ENCODE measurements at regions not wholly inside any gene's neighbourhood (a gene's known extent, or its start where the extent isn't known, plus 50 kb on each side); places are given as distances from the start of the nearest gene placed in this dataset.
"Not testable (repeated sequence)": the region's sequence is repeated elsewhere in the genome, so short reads cannot be mapped to it uniquely, and the experiment has no call there.

DNA sequence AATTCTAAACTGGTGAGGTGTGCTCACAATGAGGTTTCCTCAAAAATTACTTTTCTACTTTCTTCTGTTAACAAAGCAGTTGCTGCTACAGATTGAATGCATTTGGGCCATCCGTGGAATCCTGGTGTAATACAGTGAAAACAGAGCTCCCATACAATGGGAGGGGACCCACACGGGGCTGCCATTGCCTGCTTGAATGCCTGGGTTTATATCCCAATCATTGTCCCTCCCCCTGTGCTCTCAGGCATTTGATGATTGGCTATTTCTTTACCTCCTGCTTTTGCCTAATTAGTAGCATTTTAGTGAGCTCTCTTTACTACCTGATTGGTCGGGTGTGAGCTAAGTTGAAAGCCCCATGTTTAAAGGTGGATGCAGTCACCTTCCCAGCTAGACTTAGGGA lies 52.9 kb upstream of the CSF1 start:
- not testable (repeated sequence) for H3K4me3 Mint-ChIP-seq; H3K9me3 ChIP-seq (ENCODE audit: control insufficient read depth, low read length); H3K9ac ChIP-seq (ENCODE audit: extremely low read depth, low read length, poor library complexity, severe bottlenecking); H3K27ac ChIP-seq (ENCODE audit: low read depth, low read length); H3K36me3 ChIP-seq (ENCODE audit: control insufficient read depth, insufficient read depth, low read length); H3K36me3 Mint-ChIP-seq (ENCODE audit: low read depth); H3K27me3 Mint-ChIP-seq (ENCODE audit: insufficient read depth); H3K4me3 ChIP-seq (ENCODE audit: low read length); H3K27me3 ChIP-seq (ENCODE audit: control insufficient read depth, insufficient read depth, low read length, poor library complexity, severe bottlenecking)
- DNase-seq: peak; percentile 52
- WGBS, 2 experiments (ENCODE audit: insufficient coverage in 1 of 2, insufficient read length in 1 of 2): 73 to 77% methylated on average over 3 of the region's 3 CpGs
- Mint-ChIP-seq H3K9me3 (peaks cover 14% of the 10 kb centered on the region), H3K27ac (peak overlapping the region; percentile 30), H3K4me1 (peaks cover 33% of the 10 kb centered on the region)
- H3K4me1 ChIP-seq (ENCODE audit: control insufficient read depth, insufficient read depth, low read length): peaks cover 14% of the 10 kb centered on the region

DNA sequence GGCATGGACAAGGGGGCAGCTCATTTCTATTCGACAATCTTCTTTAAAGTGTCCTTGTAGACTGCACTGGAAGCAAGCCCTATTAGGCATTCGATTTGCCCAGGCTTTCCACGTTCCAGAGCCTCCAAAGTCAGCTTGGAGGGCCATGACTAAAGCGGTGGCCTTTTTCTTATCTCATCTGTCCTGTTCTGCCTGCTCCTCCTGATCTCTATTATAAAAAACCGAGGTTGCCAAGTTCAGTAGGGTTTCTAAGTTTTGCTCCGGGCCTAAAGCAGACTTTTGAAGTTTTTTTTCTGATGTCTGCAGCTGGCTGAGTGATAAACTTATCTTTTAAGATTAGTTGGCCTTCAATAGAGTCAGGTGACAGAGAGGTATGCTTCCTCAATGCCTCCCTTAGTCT lies 54.7 kb upstream of the CSF1 start:
- H3K36me3 Mint-ChIP-seq (ENCODE audit: low read depth); H3K4me3 ChIP-seq (ENCODE audit: low read length); H3K27ac ChIP-seq (ENCODE audit: low read depth, low read length); H3K36me3 ChIP-seq (ENCODE audit: control insufficient read depth, insufficient read depth, low read length); H3K27me3 Mint-ChIP-seq (ENCODE audit: insufficient read depth); DNase-seq; H3K9me3 ChIP-seq (ENCODE audit: control insufficient read depth, low read length); H3K27ac Mint-ChIP-seq; H3K27me3 ChIP-seq (ENCODE audit: control insufficient read depth, insufficient read depth, low read length, poor library complexity, severe bottlenecking); H3K4me3 Mint-ChIP-seq; H3K9ac ChIP-seq (ENCODE audit: extremely low read depth, low read length, poor library complexity, severe bottlenecking): not testable (repeated sequence)
- Mint-ChIP-seq H3K9me3 (peaks cover 14% of the 10 kb centered on the region), H3K4me1 (peaks cover 33% of the 10 kb centered on the region)
- 84 to 100% methylated on average over 3 to 6 of the region's 6 CpGs for WGBS, 2 experiments (ENCODE audit: insufficient coverage in 1 of 2, insufficient read length in 1 of 2)
- H3K4me1 ChIP-seq (ENCODE audit: control insufficient read depth, insufficient read depth, low read length): peaks cover 14% of the 10 kb centered on the region

DNA sequence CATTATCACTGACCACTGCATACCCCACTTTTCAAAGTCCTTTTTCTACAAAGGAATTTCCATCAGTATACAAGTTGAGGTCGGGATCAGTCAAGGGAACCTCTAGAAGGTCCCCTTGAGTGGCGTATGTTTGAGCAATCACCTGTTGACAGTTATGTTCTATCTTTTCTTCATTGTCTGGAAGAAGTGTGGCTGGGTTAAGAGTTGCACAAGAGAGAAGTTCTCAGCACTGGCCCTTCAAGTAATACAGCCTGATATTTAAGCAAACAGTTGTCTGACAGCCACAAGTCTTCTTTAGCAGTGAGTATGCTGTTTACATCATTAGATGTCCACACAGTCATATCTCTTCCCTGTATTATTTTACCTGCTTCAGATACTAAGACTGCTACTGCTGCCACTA lies 56.7 kb upstream of the CSF1 start:
- H3K27ac ChIP-seq (ENCODE audit: low read depth, low read length); DNase-seq; H3K9ac ChIP-seq (ENCODE audit: extremely low read depth, low read length, poor library complexity, severe bottlenecking); H3K9me3 Mint-ChIP-seq; H3K4me3 Mint-ChIP-seq; H3K27me3 Mint-ChIP-seq (ENCODE audit: insufficient read depth); H3K9me3 ChIP-seq (ENCODE audit: control insufficient read depth, low read length); H3K27ac Mint-ChIP-seq; H3K36me3 ChIP-seq (ENCODE audit: control insufficient read depth, insufficient read depth, low read length); H3K4me3 ChIP-seq (ENCODE audit: low read length); H3K36me3 Mint-ChIP-seq (ENCODE audit: low read depth); H3K27me3 ChIP-seq (ENCODE audit: control insufficient read depth, insufficient read depth, low read length, poor library complexity, severe bottlenecking): not testable (repeated sequence)
- peaks cover 33% of the 10 kb centered on the region for H3K4me1 Mint-ChIP-seq
- WGBS, 2 experiments (ENCODE audit: insufficient coverage in 1 of 2, insufficient read length in 1 of 2): 86 to 92% methylated on average over 1 to 2 of the region's 2 CpGs
- H3K4me1 ChIP-seq (ENCODE audit: control insufficient read depth, insufficient read depth, low read length): peaks cover 14% of the 10 kb centered on the region

DNA sequence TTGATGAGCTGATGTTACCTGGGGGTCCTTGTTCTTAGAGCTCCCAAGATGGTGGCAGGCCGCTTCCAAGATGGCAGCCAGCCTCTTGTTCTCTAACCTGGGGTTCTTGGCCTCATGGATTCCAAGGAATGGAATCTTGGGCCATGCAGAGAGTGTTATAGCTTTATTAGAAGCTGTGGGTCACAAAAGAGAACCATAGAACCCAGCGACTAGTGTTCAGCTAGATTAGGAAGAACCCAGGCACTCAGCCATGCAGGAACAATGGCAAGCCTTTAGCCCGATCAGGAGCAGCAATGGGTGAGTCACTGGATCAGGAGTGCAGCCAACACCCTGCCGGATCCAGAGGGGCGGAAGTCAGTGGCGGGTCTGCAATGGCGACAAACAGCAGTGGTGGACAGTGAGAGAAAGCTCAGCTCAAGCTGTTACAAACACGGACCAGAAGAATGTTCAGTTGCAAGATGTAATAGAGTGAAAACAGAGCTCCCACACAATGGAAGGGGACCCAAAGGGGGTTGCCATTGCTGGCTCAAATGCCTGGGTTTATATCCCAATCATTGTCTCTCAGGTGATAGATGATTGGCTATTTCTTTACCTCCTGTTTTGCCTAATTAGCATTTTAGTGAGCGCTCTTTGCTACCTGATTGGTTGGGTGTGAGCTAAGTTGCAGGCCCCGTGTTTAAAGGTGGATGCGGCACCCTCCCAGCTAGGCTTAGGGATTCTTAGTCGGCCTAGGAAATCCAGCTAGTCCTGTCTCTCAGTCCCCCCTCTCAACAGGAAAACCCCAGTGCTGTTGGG lies 58.2 kb upstream of the CSF1 start:
- not testable (repeated sequence) for H3K4me3 ChIP-seq (ENCODE audit: low read length); H3K9ac ChIP-seq (ENCODE audit: extremely low read depth, low read length, poor library complexity, severe bottlenecking); H3K27ac Mint-ChIP-seq; H3K36me3 Mint-ChIP-seq (ENCODE audit: low read depth); H3K27me3 Mint-ChIP-seq (ENCODE audit: insufficient read depth); H3K27me3 ChIP-seq (ENCODE audit: control insufficient read depth, insufficient read depth, low read length, poor library complexity, severe bottlenecking); H3K36me3 ChIP-seq (ENCODE audit: control insufficient read depth, insufficient read depth, low read length); H3K9me3 ChIP-seq (ENCODE audit: control insufficient read depth, low read length); H3K27ac ChIP-seq (ENCODE audit: low read depth, low read length); DNase-seq; H3K4me3 Mint-ChIP-seq; H3K9me3 Mint-ChIP-seq
- WGBS, 2 experiments (ENCODE audit: insufficient coverage in 1 of 2, insufficient read length in 1 of 2): 91 to 92% methylated on average over 8 to 12 of the region's 12 CpGs
- H3K4me1 ChIP-seq (ENCODE audit: control insufficient read depth, insufficient read depth, low read length): peaks cover 11% of the 10 kb centered on the region
- peaks cover 22% of the 10 kb centered on the region for H3K4me1 Mint-ChIP-seq

DNA sequence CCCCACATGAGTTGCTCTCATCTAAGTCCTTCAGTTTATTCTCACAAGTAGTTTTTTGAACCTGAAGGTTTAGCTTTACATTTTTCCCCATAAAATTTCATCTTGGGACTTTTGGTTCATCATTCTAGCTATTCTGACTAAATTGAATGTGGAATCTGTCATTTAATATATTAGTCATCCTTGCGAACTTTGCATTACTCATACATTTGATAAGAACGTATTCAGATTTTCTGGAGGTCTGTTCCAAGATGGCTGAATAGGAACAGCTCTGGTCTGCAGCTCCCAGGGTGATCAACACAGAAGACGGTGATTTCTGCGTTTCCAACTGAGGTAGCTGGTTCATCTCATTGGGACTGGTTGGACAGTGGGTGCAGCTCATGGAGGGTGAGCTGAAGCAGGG lies 59.8 kb upstream of the CSF1 start:
- H3K4me3 Mint-ChIP-seq: no peak overlapping the region
- no peak for DNase-seq
- peaks cover 11% of the 10 kb centered on the region for H3K4me1 Mint-ChIP-seq
- H3K36me3 Mint-ChIP-seq (ENCODE audit: low read depth): no peaks in the 10 kb centered on the region
- no peak overlapping the region for H3K4me3 ChIP-seq (ENCODE audit: low read length)
- TF ChIP-seq, protein P1, sequence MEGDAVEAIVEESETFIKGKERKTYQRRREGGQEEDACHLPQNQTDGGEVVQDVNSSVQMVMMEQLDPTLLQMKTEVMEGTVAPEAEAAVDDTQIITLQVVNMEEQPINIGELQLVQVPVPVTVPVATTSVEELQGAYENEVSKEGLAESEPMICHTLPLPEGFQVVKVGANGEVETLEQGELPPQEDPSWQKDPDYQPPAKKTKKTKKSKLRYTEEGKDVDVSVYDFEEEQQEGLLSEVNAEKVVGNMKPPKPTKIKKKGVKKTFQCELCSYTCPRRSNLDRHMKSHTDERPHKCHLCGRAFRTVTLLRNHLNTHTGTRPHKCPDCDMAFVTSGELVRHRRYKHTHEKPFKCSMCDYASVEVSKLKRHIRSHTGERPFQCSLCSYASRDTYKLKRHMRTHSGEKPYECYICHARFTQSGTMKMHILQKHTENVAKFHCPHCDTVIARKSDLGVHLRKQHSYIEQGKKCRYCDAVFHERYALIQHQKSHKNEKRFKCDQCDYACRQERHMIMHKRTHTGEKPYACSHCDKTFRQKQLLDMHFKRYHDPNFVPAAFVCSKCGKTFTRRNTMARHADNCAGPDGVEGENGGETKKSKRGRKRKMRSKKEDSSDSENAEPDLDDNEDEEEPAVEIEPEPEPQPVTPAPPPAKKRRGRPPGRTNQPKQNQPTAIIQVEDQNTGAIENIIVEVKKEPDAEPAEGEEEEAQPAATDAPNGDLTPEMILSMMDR (conservative IDR thresholded peaks at IDR 0.05): no peak
- peaks cover 2% of the 10 kb centered on the region for H3K4me1 ChIP-seq (ENCODE audit: control insufficient read depth, insufficient read depth, low read length)
- no peak overlapping the region for H3K27ac Mint-ChIP-seq
- WGBS, 2 experiments (ENCODE audit: insufficient coverage in 1 of 2, insufficient read length in 1 of 2): 94 to 97% methylated on average over 3 to 4 of the region's 4 CpGs
- no peaks in the 10 kb centered on the region for H3K9me3 Mint-ChIP-seq
- peaks cover 1% of the 10 kb centered on the region for H3K27me3 Mint-ChIP-seq (ENCODE audit: insufficient read depth)
- no peaks in the 10 kb centered on the region for H3K36me3 ChIP-seq (ENCODE audit: control insufficient read depth, insufficient read depth, low read length)
- H3K9me3 ChIP-seq (ENCODE audit: control insufficient read depth, low read length): no peaks in the 10 kb centered on the region
- no peak overlapping the region for H3K27ac ChIP-seq (ENCODE audit: low read depth, low read length)
- no peak overlapping the region for H3K9ac ChIP-seq (ENCODE audit: extremely low read depth, low read length, poor library complexity, severe bottlenecking)
- H3K27me3 ChIP-seq (ENCODE audit: control insufficient read depth, insufficient read depth, low read length, poor library complexity, severe bottlenecking): no peaks in the 10 kb centered on the region
